NCI-H1417 (cell line): ENCODE measurements at regions not wholly inside any gene's neighbourhood (a gene's known extent, or its start where the extent isn't known, plus 50 kb on each side); places are given as distances from the start of the nearest gene placed in this dataset.
A peak's percentile ranks its signal among the peaks of the same experiment; 100 is the strongest.

ENCODE experiments used
- DNase-seq, 3 experiments: peaks; one replicate each; lab custom pipeline; 2025; lab: John Stamatoyannopoulos, UW

DNA sequence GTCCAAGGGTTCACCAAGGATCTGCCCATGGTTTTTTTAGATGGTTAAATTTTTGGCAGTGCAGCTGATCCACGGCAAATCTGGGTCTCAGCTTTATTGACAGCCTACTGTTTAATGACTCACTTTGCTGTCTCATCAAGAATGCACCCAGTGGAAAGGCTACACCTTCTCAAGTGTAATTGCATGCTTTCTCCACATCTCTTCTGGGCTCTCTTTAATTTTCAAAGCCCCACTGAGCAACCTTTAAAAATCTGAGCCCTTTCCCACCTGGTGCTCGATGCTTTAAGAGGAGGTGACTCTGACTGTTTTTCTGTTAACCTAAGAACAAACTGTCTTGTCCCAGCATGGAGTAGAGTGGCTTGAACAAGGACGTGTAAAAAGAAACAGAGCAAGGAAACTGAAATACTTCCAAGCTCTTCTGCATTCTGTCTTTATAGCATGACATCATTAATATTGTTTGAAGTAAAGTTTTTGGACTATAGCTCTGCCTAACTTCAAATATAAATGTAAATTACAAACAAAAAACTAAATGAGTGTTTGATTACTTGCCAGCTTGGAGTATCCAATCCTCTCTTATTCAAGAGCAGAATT, 214.2 kb upstream of the KRR1 start:
- DNase-seq = peak; percentile 43 to 90 (median 82)

DNA sequence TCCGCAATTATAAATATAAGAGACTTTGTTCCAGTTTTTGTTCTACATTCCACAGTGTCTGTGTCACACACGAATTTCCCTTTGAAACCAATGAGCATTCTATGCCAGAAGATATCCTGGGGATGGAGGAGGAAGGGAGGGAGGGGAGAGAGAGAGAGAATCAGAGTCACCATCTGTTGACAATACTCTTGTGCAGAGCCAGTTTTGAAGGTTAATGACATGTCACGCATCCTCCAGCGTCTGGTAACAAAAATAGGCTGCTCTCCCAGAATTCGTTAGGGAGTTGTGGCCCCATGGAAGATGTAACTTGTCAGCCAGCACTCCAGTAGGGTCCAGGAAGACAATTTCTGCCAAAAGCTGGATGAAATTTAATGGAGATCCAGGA, 213.5 kb upstream of the KRR1 start:
- peak; percentile 66 to 89 (median 81) for DNase-seq

DNA sequence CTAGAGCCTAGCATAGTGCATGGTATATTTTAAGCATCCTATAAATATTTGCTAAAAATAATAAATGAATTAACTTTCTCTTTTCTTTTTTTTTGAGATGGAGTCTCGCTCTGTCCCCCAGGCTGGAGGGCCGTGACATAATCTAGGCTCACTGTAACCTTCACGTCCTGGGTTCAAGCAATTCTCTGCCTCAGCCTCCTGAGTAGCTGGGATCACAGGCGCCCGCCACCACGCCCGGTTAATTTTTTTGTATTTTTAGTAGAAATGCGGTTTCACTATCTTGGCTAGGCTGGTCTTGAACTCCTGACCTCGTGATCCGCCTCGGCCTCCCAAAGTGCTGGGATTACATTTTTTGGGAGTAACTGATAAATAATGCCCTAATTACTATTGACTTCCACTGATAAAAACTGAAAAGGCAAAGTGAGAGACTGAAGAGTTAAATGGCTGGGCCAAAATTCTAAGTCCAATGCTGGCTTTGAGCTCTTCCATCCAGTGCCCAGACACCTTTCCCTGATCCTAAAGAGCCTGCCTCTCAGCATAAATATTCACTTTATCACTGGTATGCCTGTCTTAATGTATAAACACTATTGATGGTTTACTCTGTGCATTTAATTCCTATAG, 213.0 kb upstream of the KRR1 start:
- no peak for DNase-seq

DNA sequence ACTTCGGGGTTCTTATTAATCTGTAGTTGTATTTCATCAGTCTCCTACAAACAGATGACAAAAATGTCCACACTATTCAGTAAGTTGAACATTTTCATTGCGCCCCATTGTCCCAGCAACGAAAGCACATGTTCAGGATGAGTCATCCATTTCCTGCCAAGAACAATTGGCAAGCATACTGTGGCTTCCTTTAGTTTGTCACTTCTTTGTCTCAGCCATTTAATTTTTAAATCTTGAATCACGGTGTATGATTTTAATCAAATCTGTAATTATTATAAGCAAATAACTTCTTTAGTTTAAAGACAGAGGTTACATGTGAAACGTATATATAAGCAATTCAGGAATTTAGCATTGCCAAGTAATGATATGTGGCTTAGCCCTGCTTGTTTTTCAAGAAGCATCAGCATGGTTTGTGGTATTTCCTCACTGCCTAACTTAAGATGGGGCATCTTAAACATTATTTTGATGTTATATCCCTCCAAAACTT, 211.3 kb upstream of the KRR1 start:
- peak in 1 of 3 experiments; percentile 51 for DNase-seq

DNA sequence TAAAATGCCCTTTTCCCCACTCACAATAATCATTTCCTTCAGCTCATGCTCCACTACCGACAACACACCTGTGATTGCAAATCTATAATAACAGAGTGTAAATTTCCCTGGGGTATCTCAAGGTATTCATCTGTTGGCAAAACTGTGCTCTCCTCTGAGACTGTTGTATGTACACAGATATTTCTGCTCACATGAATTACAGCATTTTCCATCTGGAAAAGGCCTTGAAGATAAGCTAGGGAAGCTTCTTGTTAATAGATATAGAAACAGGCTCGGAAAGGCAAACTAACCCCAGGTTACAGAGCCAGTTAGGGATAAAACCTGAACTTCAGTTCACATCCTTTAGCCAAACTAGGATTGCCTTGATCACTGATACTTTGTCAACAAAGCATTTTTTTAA, 210.4 kb upstream of the KRR1 start:
- DNase-seq = peak in 1 of 3 experiments; percentile 35

DNA sequence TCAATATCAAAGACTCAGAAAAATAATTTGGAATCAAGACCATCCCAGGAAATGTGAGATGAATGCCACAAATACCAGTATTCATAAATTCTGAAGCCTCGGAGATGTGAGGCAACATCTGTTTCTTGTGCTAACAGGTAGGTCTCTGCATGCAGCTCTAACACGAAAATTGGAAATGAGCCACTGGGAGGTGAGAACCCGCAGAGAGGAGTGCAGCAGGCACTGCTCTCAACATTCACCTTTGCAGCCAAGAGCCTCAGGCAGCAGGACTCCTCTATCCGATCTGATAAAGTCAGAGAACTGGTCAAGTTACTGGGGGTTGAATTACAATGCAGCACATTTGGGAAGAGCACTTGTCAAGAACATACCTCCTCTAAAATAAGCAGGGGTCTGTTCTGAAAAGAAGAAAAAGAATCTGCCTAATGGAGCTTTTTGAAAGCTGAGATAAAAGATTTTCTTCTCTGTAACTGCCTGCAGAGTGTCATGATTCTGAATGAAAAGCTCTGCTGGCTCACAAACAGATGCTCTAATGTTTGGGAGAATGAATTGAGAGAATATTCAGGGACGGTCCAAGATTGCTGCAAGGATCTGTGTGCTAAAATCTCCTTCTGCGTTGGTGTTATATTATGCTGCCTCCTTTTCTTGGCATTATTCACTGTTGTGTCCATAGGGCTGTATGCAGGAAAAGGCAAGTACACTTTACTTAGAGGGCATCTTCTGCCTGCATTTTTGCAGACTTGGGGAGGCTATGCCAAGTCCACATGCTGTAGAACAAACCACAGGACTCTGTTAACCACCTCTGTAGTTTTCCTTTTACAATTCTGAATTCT, 209.6 kb upstream of the KRR1 start:
- peak in 2 of 3 experiments; percentile 35 to 72 for DNase-seq

DNA sequence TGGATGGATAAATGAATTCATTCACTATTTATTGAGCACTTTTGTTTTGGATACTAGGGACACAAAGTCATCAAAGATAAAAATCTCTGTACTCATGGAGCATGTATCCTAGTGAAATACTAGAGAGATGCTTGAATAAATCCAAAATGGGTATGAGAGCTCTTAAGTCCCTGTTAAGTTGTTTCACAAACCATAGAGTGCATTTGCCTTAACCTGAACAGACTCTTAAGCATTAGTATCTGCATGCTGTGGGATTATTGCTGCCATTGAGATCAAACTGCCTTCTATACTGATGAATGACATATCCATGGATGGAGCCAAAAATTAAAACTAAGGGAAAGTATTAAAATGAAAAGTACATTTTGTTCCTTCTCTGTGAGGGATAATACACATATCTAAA, 206.5 kb upstream of the KRR1 start:
- peak in 1 of 3 experiments; percentile 94 for DNase-seq

DNA sequence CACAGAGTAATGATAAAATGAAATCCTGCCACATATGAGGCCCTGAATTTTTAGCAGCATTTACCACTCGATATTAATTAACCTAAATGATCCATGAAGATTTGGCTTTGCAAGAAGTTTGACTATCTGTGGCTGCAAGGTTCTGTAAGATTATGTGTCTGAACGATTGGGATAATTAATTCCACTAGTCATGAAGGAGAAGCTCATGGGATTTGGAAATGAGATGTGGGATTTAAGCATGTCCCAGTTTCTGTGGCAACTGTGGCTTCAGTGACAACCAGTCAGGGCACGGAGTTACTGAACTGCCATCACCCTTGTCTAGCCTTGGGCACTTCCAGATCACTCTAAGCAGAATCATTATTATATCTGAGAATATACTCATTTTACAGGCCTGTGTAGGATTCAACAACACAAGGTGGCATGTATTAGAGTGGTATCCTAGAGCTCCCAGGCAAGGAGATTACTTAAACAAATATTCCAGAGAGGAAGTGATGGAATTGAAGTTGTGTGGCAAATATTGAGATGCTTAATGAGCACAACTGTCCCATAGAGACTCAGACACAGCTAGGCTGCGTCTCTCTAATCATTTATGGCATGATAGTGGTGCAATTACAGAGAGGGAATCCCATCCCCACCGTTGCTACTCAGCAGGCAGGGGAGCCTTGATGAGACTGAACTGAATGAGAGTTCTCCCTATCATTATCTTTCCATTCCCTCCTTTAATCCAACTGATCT, 205.0 kb upstream of the KRR1 start:
- DNase-seq = no peak

DNA sequence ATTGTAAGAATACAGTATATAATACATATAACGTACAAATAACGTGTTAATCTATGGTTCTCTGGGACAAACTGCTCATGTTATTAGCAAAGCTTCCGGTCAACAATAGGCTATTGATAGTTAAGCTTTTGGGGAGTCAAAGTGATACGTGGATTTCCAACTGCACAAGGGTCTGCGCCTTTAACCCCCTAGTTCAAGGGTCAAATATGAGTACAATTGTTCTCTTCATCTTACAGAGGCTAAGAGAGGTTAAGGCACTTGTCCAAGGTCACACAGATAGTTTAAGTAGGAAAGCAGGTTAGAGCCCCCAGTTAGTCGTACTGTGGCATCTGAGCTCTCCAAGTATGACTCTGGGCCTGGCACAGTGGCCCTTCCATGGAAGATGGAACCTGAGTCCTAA, 204.3 kb upstream of the KRR1 start:
- no peak for DNase-seq

DNA sequence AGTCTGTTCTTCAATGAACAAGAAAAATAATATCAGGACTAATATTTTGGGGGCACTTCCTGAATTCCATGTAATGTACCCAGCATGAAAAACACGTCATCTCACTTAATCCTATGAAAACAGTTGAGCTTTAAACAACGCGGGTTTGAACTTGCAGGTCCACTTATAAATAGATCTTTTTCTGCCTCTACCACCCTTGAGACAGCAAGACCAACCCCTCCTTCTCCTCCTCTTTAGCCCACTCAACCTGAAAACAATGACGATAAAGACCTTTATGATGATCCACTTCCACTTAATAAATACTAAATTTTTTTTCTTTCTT, 203.9 kb upstream of the KRR1 start:
- no peak for DNase-seq

DNA sequence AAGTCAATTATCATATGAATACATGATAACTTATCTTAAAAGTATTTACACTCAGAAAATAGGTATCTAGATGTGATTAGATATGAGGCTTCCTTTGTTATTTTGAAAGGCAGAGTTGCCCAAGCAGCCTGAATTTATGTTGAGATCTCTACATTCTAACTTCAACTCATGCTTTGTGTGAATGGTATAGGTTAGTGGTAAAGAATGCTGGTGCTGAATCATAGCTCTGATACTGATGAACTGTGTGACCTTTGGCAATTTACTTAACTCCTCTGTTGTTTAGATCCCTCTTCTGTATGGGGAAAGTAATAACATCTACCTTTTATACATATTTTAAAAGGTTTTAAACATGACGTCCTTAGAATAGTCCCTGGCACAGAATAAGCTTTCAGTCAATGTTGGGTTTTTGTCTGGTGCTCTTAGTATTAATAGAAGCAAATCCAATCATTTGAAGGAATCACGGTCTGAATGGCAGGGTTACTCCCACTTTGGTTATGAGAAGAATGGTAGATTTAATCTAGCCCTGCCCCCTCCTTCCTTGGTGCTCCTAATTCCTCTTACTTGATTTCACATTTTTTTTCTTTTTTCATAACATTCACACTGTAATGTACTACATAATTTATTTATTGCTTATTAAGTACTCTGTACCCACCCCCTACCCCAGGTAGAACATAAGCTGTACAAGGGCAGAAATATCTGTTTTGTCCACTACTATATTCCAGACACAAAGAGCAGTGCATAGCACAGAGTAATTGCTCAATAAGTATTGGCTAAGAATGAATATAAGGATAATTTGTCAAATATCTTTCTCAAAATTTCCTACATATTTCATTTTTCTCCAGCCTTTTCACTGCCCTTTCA, 203.3 kb upstream of the KRR1 start:
- DNase-seq = no peak

DNA sequence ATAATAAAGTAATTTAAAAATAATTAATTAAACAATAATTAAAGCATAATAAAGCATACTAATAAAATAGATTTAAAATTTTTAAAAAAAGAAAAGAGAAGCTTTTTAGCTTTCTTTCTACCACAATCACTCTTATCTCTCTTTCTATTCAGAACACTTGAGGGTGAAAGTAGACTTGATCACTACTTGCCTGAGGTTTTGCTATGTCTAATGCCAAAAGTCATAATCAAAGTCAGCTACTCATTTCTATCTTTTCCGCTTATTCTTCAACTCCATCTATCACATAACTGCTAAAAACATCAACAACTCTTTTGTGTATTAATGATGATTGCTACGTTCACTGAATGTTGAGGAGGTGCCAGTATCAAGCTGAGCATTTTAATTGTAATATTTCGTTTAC, 202.0 kb upstream of the KRR1 start:
- peak in 1 of 3 experiments; percentile 64 for DNase-seq

DNA sequence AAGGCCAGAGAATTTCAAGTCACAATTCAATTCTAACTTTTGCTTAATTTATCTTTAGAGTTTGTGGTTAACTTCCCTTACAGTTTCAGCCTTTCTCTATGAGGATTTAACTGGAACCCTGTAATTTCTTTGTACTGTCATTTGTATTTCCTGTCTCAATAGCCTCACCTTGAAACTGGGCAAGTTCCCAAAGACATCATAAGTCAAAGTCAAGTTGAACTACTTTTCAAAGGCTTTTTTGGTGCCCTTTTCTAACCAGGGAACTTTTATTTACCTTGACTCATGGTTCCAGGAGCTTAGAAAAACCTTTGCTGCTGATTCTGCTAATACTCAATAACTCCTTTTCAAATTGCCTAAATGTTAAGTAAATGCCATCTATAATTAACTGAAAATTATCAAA, 200.8 kb upstream of the KRR1 start:
- no peak for DNase-seq

DNA sequence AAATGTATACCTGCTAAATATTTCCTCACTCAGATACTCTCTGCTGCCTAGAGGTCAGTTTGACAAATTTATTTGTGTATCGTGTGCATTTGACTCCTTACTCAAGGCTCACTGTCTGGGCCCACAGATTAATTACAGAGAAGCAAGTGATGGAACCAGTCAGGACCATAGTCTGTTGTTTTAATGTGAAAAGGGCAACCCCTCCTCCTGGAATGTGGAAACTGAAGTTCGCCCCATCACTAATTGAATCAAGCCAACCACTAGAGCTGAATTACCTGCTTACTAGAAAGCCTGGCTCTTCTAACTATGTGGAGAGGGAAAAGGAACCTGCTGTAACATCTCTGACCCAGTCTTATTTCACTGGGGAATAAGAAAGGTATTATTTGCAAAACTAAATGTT, 199.9 kb upstream of the KRR1 start:
- no peak for DNase-seq

DNA sequence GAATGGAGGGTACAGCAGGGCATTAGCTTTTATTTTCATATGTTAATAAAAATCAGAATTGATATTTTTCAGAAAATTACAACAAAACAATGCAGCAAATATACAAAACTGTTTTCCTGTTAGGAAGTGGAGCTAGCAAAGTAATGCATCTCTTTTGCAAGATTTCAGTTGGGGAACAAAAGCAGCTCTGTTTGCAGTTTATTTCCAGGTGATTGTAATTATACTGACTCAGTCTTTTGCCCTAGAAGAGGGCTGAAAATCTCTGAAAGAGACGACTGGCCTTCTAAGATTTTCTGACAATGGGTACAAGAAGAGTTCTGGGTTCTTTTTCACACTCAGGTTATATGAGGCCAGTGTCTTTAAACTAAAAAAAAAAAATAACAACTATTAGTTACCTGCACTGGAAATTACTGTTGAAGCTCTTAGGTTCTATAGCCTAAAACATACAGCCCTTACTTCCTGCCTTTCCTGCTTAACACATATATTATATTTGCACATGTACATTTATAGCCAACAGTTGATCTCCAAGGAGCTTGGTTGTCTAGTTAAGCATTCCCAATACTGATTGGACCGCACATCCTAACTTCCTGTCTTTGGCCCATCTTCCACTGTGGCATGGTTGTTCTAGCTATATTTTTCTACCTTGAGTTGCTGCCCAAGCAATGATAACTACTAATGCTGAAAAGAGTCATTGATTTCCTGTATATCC, 199.1 kb upstream of the KRR1 start:
- no peak for DNase-seq

DNA sequence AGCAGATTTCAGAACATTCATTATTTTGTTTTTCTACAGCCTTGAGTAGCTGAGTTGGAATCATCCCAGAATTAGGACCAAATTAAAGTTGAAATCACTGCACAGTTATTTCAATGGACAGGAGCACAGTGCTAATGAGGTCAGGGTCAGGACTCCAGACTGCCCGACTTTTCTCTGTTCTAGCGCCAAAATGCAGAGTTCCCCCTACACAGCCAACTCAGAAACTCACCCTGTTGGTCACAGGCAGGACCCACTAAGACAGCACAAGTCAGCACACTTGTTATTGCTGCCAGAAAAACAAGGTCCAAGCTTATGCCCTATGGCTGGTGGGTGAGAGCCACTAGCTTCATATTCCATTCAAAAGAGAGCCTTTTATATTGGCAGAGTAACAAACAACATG, 198.1 kb upstream of the KRR1 start:
- DNase-seq = no peak

DNA sequence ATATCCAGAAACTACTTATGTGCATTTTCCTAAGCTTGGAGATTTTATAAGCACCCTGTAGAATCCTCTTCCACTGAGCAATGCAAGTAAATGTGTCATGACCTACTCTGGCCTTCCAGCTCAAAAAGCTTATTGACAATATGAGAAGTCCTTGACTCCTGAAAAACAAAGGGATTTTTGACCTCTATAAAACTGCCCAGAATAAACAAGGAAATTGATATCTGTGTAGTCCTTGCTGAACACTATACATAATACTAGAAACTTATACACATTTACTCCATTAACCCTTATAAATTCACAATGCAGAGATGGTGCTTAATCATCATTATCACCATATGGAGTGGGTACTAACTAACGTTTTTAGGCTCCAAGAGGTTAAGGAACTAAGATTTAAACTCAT, 197.4 kb upstream of the KRR1 start:
- peak in 1 of 3 experiments; percentile 10 for DNase-seq

DNA sequence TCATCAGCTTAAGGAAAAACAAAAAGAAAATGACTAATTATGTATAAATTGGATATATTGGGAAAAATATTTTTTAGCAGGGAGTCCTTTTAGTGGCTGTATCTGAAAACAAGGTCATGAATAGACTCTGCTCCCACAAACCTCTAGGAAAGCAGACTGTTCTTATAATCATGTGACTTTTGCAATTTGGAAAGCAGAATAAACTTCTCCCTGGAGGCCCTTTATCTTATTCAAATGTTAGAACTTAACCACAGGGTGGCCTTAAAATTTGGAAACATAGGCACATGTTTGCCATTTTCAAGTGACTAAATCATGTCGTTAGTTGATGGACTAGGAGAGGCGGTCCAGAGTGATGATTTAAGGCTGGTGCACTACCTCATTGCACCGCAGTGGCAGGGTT, 196.6 kb upstream of the KRR1 start:
- no peak for DNase-seq

DNA sequence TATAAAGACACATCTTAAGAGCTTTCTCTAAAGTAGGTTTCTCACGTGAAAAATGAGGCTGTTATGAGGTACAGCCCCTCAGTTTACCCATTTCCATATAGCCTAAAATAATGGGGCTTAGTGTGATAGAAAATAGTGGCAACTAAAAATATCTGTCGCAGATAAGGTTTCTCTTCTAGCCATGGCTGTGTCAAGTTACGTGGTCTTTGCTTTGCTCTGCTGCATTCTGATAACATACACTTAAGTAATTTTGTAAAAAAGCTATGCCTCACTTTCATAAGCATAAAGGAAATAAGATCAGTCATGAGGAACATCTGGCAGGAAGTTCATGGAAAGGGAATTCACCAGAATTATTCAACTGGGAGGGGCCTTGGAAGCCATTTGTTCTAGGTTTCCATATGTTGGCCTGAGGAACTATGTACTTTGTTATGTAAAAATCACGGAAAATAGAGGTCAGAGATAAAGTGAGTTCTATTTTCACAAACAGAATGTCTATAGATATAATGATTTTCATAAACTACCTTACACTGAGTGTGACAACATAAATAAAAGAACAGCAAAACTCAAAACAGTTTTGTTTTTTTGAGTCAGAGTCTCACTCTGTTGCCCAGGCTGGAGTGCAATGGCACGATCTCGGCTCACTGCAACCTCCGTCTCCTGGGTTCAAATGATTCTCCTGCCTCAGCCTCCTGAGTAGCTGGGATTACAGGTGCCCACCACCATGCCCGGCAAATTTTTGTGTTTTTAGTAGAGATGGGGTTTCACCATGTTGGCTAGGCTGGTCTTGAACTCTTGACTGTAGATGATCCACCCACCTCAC, 195.6 kb upstream of the KRR1 start:
- no peak for DNase-seq
